ENCODE measurements at regions not wholly inside any gene's neighbourhood (a gene's known extent, or its start where the extent isn't known, plus 50 kb on each side); places are given as distances from the start of the nearest gene placed in this dataset.

- no peak for TF ChIP-seq EZH2 (IDR thresholded peaks at IDR 0.05; ENCODE audit: insufficient read depth, poor library complexity, severe bottlenecking)
- TF ChIP-seq EZH2phosphoT487 (IDR thresholded peaks at IDR 0.05; ENCODE audit: insufficient read depth, low read depth), result no peak
These were observed 71.6 kb upstream of the ZNF746 start for GRCh38 chr7:149569025-149569725.

Data from GM23248 (cell line).